PFSK-1 (cell line): ENCODE measurements at regions not wholly inside any gene's neighbourhood (a gene's known extent, or its start where the extent isn't known, plus 50 kb on each side); places are given as distances from the start of the nearest gene placed in this dataset.

Experiments used
- FOXP2 ChIP-seq: optimal IDR thresholded peaks from 2 replicates; pipeline ENCODE3; 2011; ENCODE audit warnings: borderline replicate concordance, control low read depth, inconsistent platforms; ENCODE audit not compliant: insufficient read depth; ENCODE audit errors: extremely low read length, extremely low read depth
- POLR2AphosphoS5 ChIP-seq: IDR thresholded peaks from 2 replicates; pipeline ENCODE4 v1.6.1; 2012; ENCODE audit warnings: low read depth, mild to moderate bottlenecking, control low read depth, low read length, moderate library complexity
- REST ChIP-seq, 2 experiments: IDR thresholded peaks; 2 replicates each; pipeline versions ENCODE4 v1.6.1 to v1.8.0; 2011 to 2012; ENCODE audit warnings: low read depth in 2 of 2, low read length in 2 of 2, control low read depth in 1 of 2, inconsistent platforms in 1 of 2, mild to moderate bottlenecking in 1 of 2, moderate library complexity in 1 of 2; ENCODE audit not compliant: insufficient read depth in 1 of 2
- SIN3A ChIP-seq: IDR thresholded peaks from 2 replicates; pipeline ENCODE4 v1.6.1; 2012; ENCODE audit warnings: mild to moderate bottlenecking, low read length, moderate library complexity, borderline replicate concordance; ENCODE audit not compliant: insufficient read depth
- TAF1 ChIP-seq: IDR thresholded peaks from 2 replicates; pipeline ENCODE4 v1.6.1; 2012; ENCODE audit warnings: low read length, control low read depth, borderline replicate concordance; ENCODE audit not compliant: insufficient read depth

- TF ChIP-seq POLR2AphosphoS5 (no peak), REST (IDR thresholded peaks at IDR 0.05; ENCODE audit: insufficient read depth in 1 of 2, low read depth in 2 of 2, low read length in 2 of 2) (no peak), TAF1 (no peak), SIN3A (no peak), FOXP2 (no peak)
Observed at GRCh38 chr11:115674937-115675544, 170.8 kb upstream of the CADM1 start.
